H9 (cell line): ENCODE measurements at regions not wholly inside any gene's neighbourhood (a gene's known extent, or its start where the extent isn't known, plus 50 kb on each side); places are given as distances from the start of the nearest gene placed in this dataset.
"Not testable (repeated sequence)": the region's sequence is repeated elsewhere in the genome, so short reads cannot be mapped to it uniquely, and the experiment has no call there.

Source experiments
- DNase-seq: peaks from one replicate; pipeline ENCODE4 v3.0.0-alpha.2; 2017
- H2AFZ ChIP-seq: one replicate; pipeline ENCODE4 v1.6.1; 2013; ENCODE audit warnings: mild to moderate bottlenecking, low read length, control low read depth, moderate library complexity
- H2AK5ac ChIP-seq: 2 replicates; pipeline ENCODE4 v1.6.1; 2013; ENCODE audit warnings: low read length, control low read depth, mixed read lengths; ENCODE audit not compliant: insufficient read length
- H2BK120ac ChIP-seq: one replicate; pipeline ENCODE4 v1.6.1; 2013; ENCODE audit warnings: low read depth, mild to moderate bottlenecking, low read length, control low read depth, inconsistent platforms; ENCODE audit not compliant: poor library complexity, severe bottlenecking
- H2BK12ac ChIP-seq: 2 replicates; pipeline ENCODE4 v1.6.1; 2013; ENCODE audit warnings: low read length, control low read depth, mixed read lengths, low read depth; ENCODE audit not compliant: insufficient read length
- H2BK15ac ChIP-seq: 2 replicates; pipeline ENCODE4 v1.6.1; 2013; ENCODE audit warnings: low read depth, low read length, control low read depth
- H2BK20ac ChIP-seq: one replicate; pipeline ENCODE4 v1.6.1; 2013; ENCODE audit warnings: low read depth, mild to moderate bottlenecking, low read length, control low read depth, inconsistent platforms; ENCODE audit not compliant: poor library complexity, severe bottlenecking
- H2BK5ac ChIP-seq: 2 replicates; pipeline ENCODE4 v1.6.1; 2013; ENCODE audit warnings: low read length, control low read depth, mixed read lengths; ENCODE audit not compliant: insufficient read length
- H3K14ac ChIP-seq: 2 replicates; pipeline ENCODE4 v1.6.1; 2013; ENCODE audit warnings: low read length, control low read depth; ENCODE audit not compliant: insufficient read depth
- H3K18ac ChIP-seq: 2 replicates; pipeline ENCODE4 v1.6.1; 2013; ENCODE audit warnings: low read depth, mild to moderate bottlenecking, mixed read lengths, low read length, control low read depth; ENCODE audit not compliant: insufficient read length
- H3K23ac ChIP-seq: 2 replicates; pipeline ENCODE4 v1.6.1; 2013; ENCODE audit warnings: low read length, control low read depth, mixed read lengths, low read depth; ENCODE audit not compliant: insufficient read length
- H3K23me2 ChIP-seq: 2 replicates; pipeline ENCODE4 v1.6.1; 2013; ENCODE audit warnings: low read depth, mild to moderate bottlenecking, mixed read lengths, low read length, control low read depth; ENCODE audit not compliant: insufficient read length, poor library complexity, severe bottlenecking
- H3K27ac ChIP-seq: 2 replicates; pipeline ENCODE4 v1.5.1; 2013; ENCODE audit warnings: low read length, control low read depth, mixed read lengths, low read depth; ENCODE audit not compliant: insufficient read length
- H3K27me3 ChIP-seq: 2 replicates; pipeline ENCODE4 v1.6.1; 2013; ENCODE audit warnings: low read length, control low read depth, inconsistent platforms; ENCODE audit not compliant: insufficient read depth
- H3K4ac ChIP-seq: 2 replicates; pipeline ENCODE4 v1.6.1; 2013; ENCODE audit warnings: low read depth, mild to moderate bottlenecking, control low read depth, inconsistent platforms, low read length, moderate library complexity
- H3K4me1 ChIP-seq: 2 replicates; pipeline ENCODE4 v1.6.1; 2013; ENCODE audit warnings: low read length, control low read depth, inconsistent platforms; ENCODE audit not compliant: insufficient read depth
- H3K4me2 ChIP-seq: 2 replicates; pipeline ENCODE4 v1.6.1; 2013; ENCODE audit warnings: low read length, control low read depth, mixed read lengths; ENCODE audit not compliant: insufficient read length, insufficient read depth
- H3K56ac ChIP-seq: 2 replicates; pipeline ENCODE4 v1.6.1; 2013; ENCODE audit warnings: low read depth, mild to moderate bottlenecking, mixed read lengths, low read length, control low read depth; ENCODE audit not compliant: insufficient read length
- H3K79me1 ChIP-seq: 2 replicates; pipeline ENCODE4 v1.6.1; 2013; ENCODE audit warnings: low read depth, mild to moderate bottlenecking, moderate library complexity, low read length, control low read depth, inconsistent platforms; ENCODE audit not compliant: insufficient read depth, poor library complexity, severe bottlenecking
- H3K79me2 ChIP-seq: 2 replicates; pipeline ENCODE4 v1.6.1; 2013; ENCODE audit warnings: low read length, control low read depth, inconsistent platforms; ENCODE audit not compliant: insufficient read depth
- H3K9ac ChIP-seq: 2 replicates; pipeline ENCODE4 v1.6.1; 2013; ENCODE audit warnings: low read length, control low read depth, mixed read lengths; ENCODE audit not compliant: insufficient read length; ENCODE audit errors: extremely low read depth
- H3K9me3 ChIP-seq: one replicate; pipeline ENCODE4 v1.6.1; 2013; ENCODE audit warnings: low read depth, low read length, inconsistent platforms; ENCODE audit not compliant: control insufficient read depth
- H3T11ph ChIP-seq: one replicate; pipeline ENCODE4 v1.6.1; 2013; ENCODE audit warnings: mild to moderate bottlenecking, low read length, control low read depth, inconsistent platforms
- H4K20me1 ChIP-seq: one replicate; pipeline ENCODE4 v1.6.1; 2013; ENCODE audit not compliant: control insufficient read depth, insufficient read length, insufficient read depth
- H4K5ac ChIP-seq: 2 replicates; pipeline ENCODE4 v1.6.1; 2013; ENCODE audit warnings: low read depth, mild to moderate bottlenecking, mixed read lengths, low read length, control low read depth; ENCODE audit not compliant: insufficient read length
- H4K8ac ChIP-seq: replicated peaks from 2 replicates; pipeline ENCODE4 v1.6.1; 2013; ENCODE audit warnings: low read length, control low read depth, mixed read lengths, low read depth; ENCODE audit not compliant: insufficient read length
- H4K91ac ChIP-seq: 2 replicates; pipeline ENCODE4 v1.6.1; 2013; ENCODE audit warnings: low read depth, mild to moderate bottlenecking, moderate library complexity, mixed read lengths, low read length, control low read depth; ENCODE audit not compliant: insufficient read length
- H3K27ac Mint-ChIP-seq, 3 experiments: 2 replicates in 2 of 3; 3 replicates in 1 of 3; pipeline ENCODE4 v1.8.0; 2020 to 2021; ENCODE audit warnings: mixed read lengths in 3 of 3, mild to moderate bottlenecking in 1 of 3, moderate library complexity in 1 of 3
- H3K27me3 Mint-ChIP-seq: 2 replicates; pipeline ENCODE4 v1.8.0; 2021; ENCODE audit warnings: low read depth, mild to moderate bottlenecking, moderate library complexity, mixed read lengths
- H3K36me3 Mint-ChIP-seq, 3 experiments: 2 replicates in 2 of 3; 3 replicates in 1 of 3; pipeline ENCODE4 v1.8.0; 2020 to 2021; ENCODE audit warnings: low read depth in 3 of 3, mixed read lengths in 3 of 3; ENCODE audit not compliant: insufficient read depth in 1 of 3
- H3K4me1 Mint-ChIP-seq, 2 experiments: 2 replicates each; pipeline ENCODE4 v1.8.0; 2020; ENCODE audit warnings: mixed read lengths in 2 of 2
- H3K4me3 Mint-ChIP-seq, 2 experiments: 2 replicates in 1 of 2; 3 replicates in 1 of 2; pipeline ENCODE4 v1.8.0; 2020 to 2021; ENCODE audit warnings: mild to moderate bottlenecking in 2 of 2, mixed read lengths in 2 of 2, moderate library complexity in 1 of 2
- H3K9me3 Mint-ChIP-seq, 2 experiments: 2 replicates in 1 of 2; 3 replicates in 1 of 2; pipeline ENCODE4 v1.8.0; 2020; ENCODE audit warnings: mild to moderate bottlenecking in 2 of 2, mixed read lengths in 2 of 2, moderate library complexity in 1 of 2
- CTCF ChIP-seq: fragments of 200-600 bp; sonication (generic); conservative IDR thresholded peaks from 3 replicates; pipeline ENCODE4 v1.8.0; 2021; ENCODE audit warnings: antibody characterized with exemption, mild to moderate bottlenecking
- WGBS: extraction: QIAGEN DNeasy Blood & Tissue Kit; methylation state at CpG from one replicate; pipeline ENCODE4 v1.1.7; 2013; ENCODE audit warnings: missing lambda C conversion rate, low lambda C conversion rate, mixed read lengths; ENCODE audit not compliant: insufficient read length; ENCODE audit errors: extremely low coverage; 5-methylcytosine and 5-hydroxymethylcytosine counted together

DNA sequence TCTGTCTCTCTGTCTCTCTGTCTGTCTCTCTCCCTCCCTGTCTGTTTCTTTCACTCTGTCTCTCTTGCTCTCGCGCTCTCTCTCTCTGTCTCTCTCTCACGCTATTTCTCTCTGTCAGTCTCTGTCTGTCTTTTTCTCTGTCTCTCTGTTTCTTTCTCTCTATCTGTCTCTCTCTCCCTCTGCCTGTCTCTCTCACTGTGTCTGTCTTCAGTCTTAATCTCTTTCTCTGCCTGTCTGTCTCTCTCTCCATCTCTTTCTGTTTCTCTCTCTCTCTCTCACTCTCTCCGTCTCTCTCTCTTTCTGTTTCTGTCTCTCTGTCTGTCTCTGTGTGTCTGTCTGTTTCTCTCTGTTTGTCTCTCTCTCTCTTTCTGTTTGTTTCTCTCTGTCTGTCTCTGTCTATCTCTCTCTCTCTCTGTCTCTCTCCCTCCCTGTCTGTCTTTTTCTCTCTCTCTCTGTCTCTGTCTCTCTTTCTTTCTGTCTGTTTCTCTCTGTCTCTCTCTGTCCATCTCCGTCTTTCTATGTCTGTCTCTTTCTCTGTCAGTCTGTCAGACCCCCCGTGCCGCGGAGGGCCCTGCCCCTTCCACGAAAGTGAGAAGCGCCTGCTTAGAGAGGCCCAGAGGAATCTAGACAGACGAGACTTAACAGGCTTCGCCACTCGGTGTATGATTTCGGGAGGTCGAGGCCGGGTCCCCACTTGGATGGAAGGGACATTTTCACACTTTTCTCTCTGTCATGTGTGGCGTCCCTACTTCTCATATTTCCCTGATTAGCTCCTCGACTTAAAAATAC is 346.3 kb upstream of the DEFB115 start:
- Histone ChIP-seq H3T11ph (no peak overlapping the region), H3K14ac (no peak overlapping the region), H3K18ac (no peak overlapping the region), H2AFZ (no peak overlapping the region), H3K56ac (no peak overlapping the region), H3K9me3 (peaks cover 50% of the 10 kb centered on the region), H4K91ac (no peak overlapping the region), H3K9ac (no peak overlapping the region), H2BK5ac (no peak overlapping the region), H4K20me1 (no peaks in the 10 kb centered on the region), H3K4me1 (no peaks in the 10 kb centered on the region), H3K79me1 (no peaks in the 10 kb centered on the region), H2BK20ac (no peak overlapping the region), H3K79me2 (no peaks in the 10 kb centered on the region), H3K4me2 (no peak overlapping the region), H4K8ac (no peak overlapping the region), H2AK5ac (no peak overlapping the region), H4K5ac (no peak overlapping the region), H2BK15ac (no peak overlapping the region), H3K23ac (no peak overlapping the region), H3K4ac (no peak overlapping the region), H3K27me3 (no peaks in the 10 kb centered on the region), H3K23me2 (no peaks in the 10 kb centered on the region), H3K27ac (no peak overlapping the region), H2BK12ac (no peak overlapping the region), H2BK120ac (no peak overlapping the region)
- peaks cover 10% of the 10 kb centered on the region for H3K27me3 Mint-ChIP-seq
- H3K27ac Mint-ChIP-seq = no peak overlapping the region
- no peak for DNase-seq
- TF ChIP-seq CTCF = no peak
- no peaks in the 10 kb centered on the region for H3K4me1 Mint-ChIP-seq
- WGBS = no CpG with 5 or more reads among the region's 18 CpGs
- H3K36me3 Mint-ChIP-seq = peaks cover 38 to 43% (median 40%) of the 10 kb centered on the region in 3 experiments
- H3K4me3 Mint-ChIP-seq = no peak overlapping the region
- peaks cover 93 to 96% of the 10 kb centered on the region in 2 experiments for H3K9me3 Mint-ChIP-seq

DNA sequence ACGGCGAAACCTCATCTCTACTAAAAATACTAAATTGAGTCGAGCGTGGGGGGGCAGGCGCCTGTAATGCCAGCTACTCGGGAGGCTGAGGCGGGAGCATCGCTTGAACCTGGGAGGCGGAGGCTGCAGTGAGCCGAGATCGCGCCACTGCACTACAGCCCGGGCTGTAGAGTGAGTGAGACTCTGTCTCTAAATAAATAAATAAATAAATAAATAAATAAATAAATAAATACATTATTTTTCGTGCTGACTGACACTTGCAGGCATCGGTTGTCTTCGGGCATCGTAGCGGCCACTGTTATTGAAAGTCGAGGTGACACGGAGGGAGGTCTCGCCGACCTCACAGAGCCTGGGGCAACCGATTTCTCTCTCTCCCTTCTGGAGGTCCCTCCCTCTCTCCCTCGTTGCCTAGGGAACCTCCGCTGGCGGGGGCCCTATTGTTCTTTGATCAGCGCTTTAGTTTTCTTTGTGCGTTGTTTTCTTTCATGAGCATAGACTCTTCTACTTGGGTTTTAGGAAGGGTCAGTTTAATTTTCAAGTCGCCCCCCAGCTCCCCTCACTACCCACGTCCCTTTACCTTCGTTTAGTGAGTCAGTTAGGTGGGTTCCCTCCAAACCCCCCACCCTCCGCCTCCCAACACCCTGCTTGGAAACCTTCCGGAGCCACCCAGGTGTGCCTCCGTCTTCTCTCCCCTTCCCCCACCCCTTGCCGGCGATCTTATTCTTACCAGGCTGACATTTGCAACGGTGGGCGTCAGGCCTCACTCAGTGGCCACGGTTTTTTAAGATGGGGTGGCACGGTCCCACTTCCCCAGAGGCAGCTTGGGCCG is 345.4 kb upstream of the DEFB115 start:
- H3K4me1 ChIP-seq, H3K4me3 Mint-ChIP-seq, H3K18ac ChIP-seq, H3K4me1 Mint-ChIP-seq, H3K14ac ChIP-seq, H3K27me3 Mint-ChIP-seq, H3K4ac ChIP-seq, H4K20me1 ChIP-seq, H4K8ac ChIP-seq, H3K79me1 ChIP-seq, H3T11ph ChIP-seq, H4K5ac ChIP-seq, H3K27ac ChIP-seq, H3K23me2 ChIP-seq, H3K9ac ChIP-seq, H2AK5ac ChIP-seq, H3K4me2 ChIP-seq, H3K23ac ChIP-seq, H2BK12ac ChIP-seq, H2AFZ ChIP-seq, H2BK20ac ChIP-seq, H2BK15ac ChIP-seq, H3K56ac ChIP-seq, H3K27ac Mint-ChIP-seq, H4K91ac ChIP-seq, H3K79me2 ChIP-seq, H3K27me3 ChIP-seq, H2BK5ac ChIP-seq, H2BK120ac ChIP-seq: not testable (repeated sequence)
- H3K9me3 ChIP-seq = peaks cover 42% of the 10 kb centered on the region
- peak; percentile 76 for DNase-seq
- Mint-ChIP-seq H3K9me3 (peaks cover 91 to 92% of the 10 kb centered on the region in 2 experiments), H3K36me3 (peaks cover 35 to 39% (median 35%) of the 10 kb centered on the region in 3 experiments)
- WGBS = no CpG with 5 or more reads among the region's 41 CpGs
